Peyer's patch (tissue), 4 donors: ENCODE measurements at regions not wholly inside any gene's neighbourhood (a gene's known extent, or its start where the extent isn't known, plus 50 kb on each side); places are given as distances from the start of the nearest gene placed in this dataset.
"Not testable (repeated sequence)": the region's sequence is repeated elsewhere in the genome, so short reads cannot be mapped to it uniquely, and the experiment has no call there.

Source experiments
- CTCF ChIP-seq, 6 experiments: fragments of 450-650 bp in 4 of 6; fragments of 200-600 bp in 2 of 6; sonication (generic) in 1 of 6; IDR thresholded peaks; one replicate each; pipeline ENCODE4 v1.5.1; 2017 to 2019; ENCODE audit warnings: antibody characterized with exemption in 6 of 6, mild to moderate bottlenecking in 3 of 6, moderate library complexity in 1 of 6
- POLR2A ChIP-seq, 2 donors: fragments of 450-650 bp; IDR thresholded peaks; one replicate each; pipeline ENCODE4 v1.5.1; 2017; ENCODE audit warnings: antibody characterized with exemption in 2 of 2, mild to moderate bottlenecking in 2 of 2, moderate library complexity in 2 of 2

- TF ChIP-seq CTCF, POLR2A (IDR thresholded peaks at IDR 0.05): not testable (repeated sequence)
Measured at GRCh38 chr4:128644107-128644506, 165.4 kb upstream of the JADE1 start.
